ENCODE measurements at regions not wholly inside any gene's neighbourhood (a gene's known extent, or its start where the extent isn't known, plus 50 kb on each side); places are given as distances from the start of the nearest gene placed in this dataset.

GRCh38 chr5:67976891-67977601, 238.5 kb upstream of the PIK3R1 start:
- TF ChIP-seq CTCF (IDR thresholded peaks at IDR 0.05; ENCODE audit: insufficient read depth, low read depth, low read length) (no peak), EZH2 (IDR thresholded peaks at IDR 0.05; ENCODE audit: insufficient read depth, low read length) (no peak)

Measured in astrocyte (in vitro differentiated cells and primary cell).